BE2C (cell line): ENCODE measurements at regions not wholly inside any gene's neighbourhood (a gene's known extent, or its start where the extent isn't known, plus 50 kb on each side); places are given as distances from the start of the nearest gene placed in this dataset.

Experiments
- DNase-seq: peaks from one replicate; pipeline ENCODE4 v3.0.0-alpha.2; 2020
- H3K27me3 ChIP-seq: fragments of 250-450 bp; sonication (Bioruptor Pico); 2 replicates; pipeline ENCODE4 v1.5.1; 2020; ENCODE audit warnings: mild to moderate bottlenecking
- H3K36me3 ChIP-seq: fragments of 250-450 bp; sonication (Bioruptor Pico); 2 replicates; pipeline ENCODE4 v1.5.1; 2020; ENCODE audit warnings: mild to moderate bottlenecking
- H3K4me1 ChIP-seq: fragments of 250-450 bp; sonication (Bioruptor Pico); 2 replicates; pipeline ENCODE4 v1.5.1; 2020
- H3K4me3 ChIP-seq: 2 replicates; pipeline ENCODE4 v1.5.1; 2011; ENCODE audit warnings: low read depth, low read length
- H3K9me3 ChIP-seq: fragments of 250-450 bp; sonication (Bioruptor Pico); 2 replicates; pipeline ENCODE4 v1.5.1; 2020
- CTCF ChIP-seq: IDR thresholded peaks from 2 replicates; pipeline ENCODE4 v1.5.1; 2012; ENCODE audit warnings: mild to moderate bottlenecking, low read depth, low read length

- DNase-seq = no peak
- no peak overlapping the region for H3K4me3 ChIP-seq
- TF ChIP-seq CTCF = no peak
- no peaks in the 10 kb centered on the region for H3K9me3 ChIP-seq
- peaks cover 26% of the 10 kb centered on the region for H3K27me3 ChIP-seq
- no peaks in the 10 kb centered on the region for H3K4me1 ChIP-seq
- no peaks in the 10 kb centered on the region for H3K36me3 ChIP-seq
Observed at GRCh38 chr5:10868956-10869355, 107.9 kb upstream of the DAP start.

- no peak for TF ChIP-seq CTCF
- DNase-seq = no peak
- Histone ChIP-seq H3K27me3 (peaks cover 19% of the 10 kb centered on the region), H3K4me1 (no peaks in the 10 kb centered on the region), H3K4me3 (no peak overlapping the region), H3K36me3 (no peaks in the 10 kb centered on the region), H3K9me3 (no peaks in the 10 kb centered on the region)
Observed at GRCh38 chr5:10867389-10868303, 106.6 kb upstream of the DAP start.

- H3K36me3 ChIP-seq = no peaks in the 10 kb centered on the region
- TF ChIP-seq CTCF = peak; percentile 41
- H3K27me3 ChIP-seq = peaks cover 19% of the 10 kb centered on the region
- H3K9me3 ChIP-seq = no peaks in the 10 kb centered on the region
- H3K4me1 ChIP-seq = no peaks in the 10 kb centered on the region
- no peak overlapping the region for H3K4me3 ChIP-seq
- no peak for DNase-seq
Observed at GRCh38 chr5:10866913-10867312, 105.9 kb upstream of the DAP start.

- DNase-seq = peak; percentile 56
Observed at GRCh38 chr5:10863763-10864383, 102.8 kb upstream of the DAP start.

GRCh38 chr5:10862085-10862484, 101.1 kb upstream of the DAP start:
- Histone ChIP-seq H3K9me3 (no peaks in the 10 kb centered on the region), H3K4me3 (no peak overlapping the region), H3K36me3 (no peaks in the 10 kb centered on the region), H3K27me3 (peaks cover 3% of the 10 kb centered on the region), H3K4me1 (no peaks in the 10 kb centered on the region)
- TF ChIP-seq CTCF = no peak
- DNase-seq = no peak

More at GRCh38 chr5:10863763-10864383, 102.8 kb upstream of the DAP start:
- TF ChIP-seq CTCF = peak; percentile 94
- Histone ChIP-seq H3K4me1 (no peaks in the 10 kb centered on the region), H3K9me3 (no peaks in the 10 kb centered on the region), H3K4me3 (no peak overlapping the region), H3K27me3 (peaks cover 13% of the 10 kb centered on the region), H3K36me3 (no peaks in the 10 kb centered on the region)

GRCh38 chr5:10861423-10861790, 100.4 kb upstream of the DAP start:
- TF ChIP-seq CTCF = no peak
- H3K9me3 ChIP-seq = no peaks in the 10 kb centered on the region
- no peaks in the 10 kb centered on the region for H3K36me3 ChIP-seq
- no peak for DNase-seq
- H3K4me1 ChIP-seq = no peaks in the 10 kb centered on the region
- no peak overlapping the region for H3K4me3 ChIP-seq
- H3K27me3 ChIP-seq = peaks cover 3% of the 10 kb centered on the region
